ENCODE measurements at regions not wholly inside any gene's neighbourhood (a gene's known extent, or its start where the extent isn't known, plus 50 kb on each side); places are given as distances from the start of the nearest gene placed in this dataset.
"Not testable (repeated sequence)": the region's sequence is repeated elsewhere in the genome, so short reads cannot be mapped to it uniquely, and the experiment has no call there.

DNA sequence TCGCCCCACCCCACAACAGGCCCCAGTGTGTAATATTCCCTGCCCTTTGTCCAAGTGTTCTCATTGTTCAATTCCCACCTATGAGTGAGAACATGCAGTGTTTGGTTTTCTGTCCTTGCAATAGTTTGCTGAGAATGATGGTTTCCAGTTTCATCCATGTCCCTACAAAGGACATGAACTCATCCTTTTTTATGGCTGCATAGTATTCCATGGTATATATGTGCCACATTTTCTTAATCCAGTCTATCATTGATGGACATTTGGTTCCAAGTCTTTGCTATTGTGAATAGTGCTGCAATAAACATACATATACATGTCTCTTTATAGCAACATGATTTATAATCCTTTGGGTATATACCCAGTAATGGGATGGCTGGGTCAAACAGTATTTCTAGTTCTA lies 132.7 kb downstream of the SNX10 start:
- DNase-seq (ENCODE audit: low spot score): not testable (repeated sequence)

DNA sequence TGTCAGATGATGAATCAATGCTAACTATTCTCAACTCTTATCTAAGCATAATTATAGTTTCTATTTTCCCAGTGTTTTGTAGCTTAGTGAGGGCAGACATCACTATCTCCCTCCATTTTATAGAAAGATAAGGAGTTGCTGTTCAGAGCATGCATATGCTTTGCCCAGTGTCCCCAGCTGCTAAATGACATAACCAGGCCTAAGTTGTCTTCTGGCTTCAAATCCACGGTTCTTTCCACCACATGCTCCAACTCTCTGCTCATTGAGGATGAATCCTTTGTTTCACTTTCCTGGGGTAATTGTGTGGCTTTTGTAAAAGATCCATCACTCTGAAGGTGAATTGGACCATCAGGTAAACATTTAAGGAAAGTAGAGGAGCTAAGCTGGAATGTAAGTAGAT lies 134.0 kb downstream of the SNX10 start:
- peak; percentile 41 for DNase-seq (ENCODE audit: low spot score)

DNA sequence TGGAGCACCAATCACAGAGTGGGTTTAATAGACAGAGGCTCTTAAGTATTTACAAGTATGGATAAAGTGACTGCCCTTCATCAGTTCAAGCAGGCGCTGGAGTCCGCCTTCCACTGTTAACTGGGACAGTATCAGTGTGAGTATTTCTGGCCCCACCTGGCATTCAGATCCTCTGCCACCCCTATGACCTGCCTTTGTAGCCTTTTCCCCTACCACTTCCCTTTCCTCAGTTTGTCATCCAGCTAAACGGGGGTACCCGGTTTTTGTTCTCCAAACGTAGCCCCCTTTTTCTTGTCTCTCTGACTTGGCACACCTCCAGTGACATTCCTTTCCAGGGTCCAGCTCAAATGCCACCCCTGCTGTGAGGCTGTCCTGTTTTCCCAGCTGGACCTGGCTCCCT lies 134.4 kb downstream of the SNX10 start:
- DNase-seq (ENCODE audit: low spot score): no peak

DNA sequence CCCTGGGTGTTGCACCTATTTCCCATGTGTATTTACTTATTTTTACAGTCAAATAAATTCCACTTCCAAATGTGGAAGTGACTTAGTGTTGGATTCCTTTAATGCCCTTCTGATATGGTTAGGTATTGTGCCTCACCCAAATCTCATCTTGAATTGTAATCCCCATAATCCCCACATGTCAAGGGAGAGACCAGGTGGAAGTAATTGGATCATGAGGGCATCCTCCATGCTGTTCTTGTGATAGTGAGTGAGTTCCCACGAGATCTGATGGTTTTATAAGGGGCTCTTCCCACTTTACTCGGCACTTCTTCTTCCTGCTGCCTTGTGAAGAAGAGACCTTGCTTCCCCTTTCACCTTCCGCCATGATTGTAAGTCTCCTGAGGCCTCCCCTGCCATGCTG lies 136.9 kb downstream of the SNX10 start:
- DNase-seq (ENCODE audit: low spot score): no peak

DNA sequence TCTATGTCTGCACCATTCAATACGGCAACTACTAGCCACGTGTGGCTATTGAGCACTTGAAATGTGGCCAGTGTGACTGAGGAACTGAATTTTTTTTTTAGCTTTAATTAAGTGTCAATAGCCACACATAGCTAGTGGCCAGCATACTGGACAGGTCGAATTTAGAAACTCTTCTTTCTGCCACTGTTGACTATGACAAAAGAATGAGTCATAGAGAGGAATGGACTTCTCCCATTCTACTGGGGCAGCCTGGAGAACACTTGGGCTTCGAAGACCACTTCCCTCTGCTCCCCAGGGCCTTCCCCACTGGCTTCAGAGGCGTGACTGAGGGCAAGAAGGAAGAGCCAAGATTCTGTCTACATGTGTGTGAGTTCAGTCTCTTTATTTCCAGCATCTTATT lies 137.5 kb downstream of the SNX10 start:
- no peak for DNase-seq (ENCODE audit: low spot score)

DNA sequence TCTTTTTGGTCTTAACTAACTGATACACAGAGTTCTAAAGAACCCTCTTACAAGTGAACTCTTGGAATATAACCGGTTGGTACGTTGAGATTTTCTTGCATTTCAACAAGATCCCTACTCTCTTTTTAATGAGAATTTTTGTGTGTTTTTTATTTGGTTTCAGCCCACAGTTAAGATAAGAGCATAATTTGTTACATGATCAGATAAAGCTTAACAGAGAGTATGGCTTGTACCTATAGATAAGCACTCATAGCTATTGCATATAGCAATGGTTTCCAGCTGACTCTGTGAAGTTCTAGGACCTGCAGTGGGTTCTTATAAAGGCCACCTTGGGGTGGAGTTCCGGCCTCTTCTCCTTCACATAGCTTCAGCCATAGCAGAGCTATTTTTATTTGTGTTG lies 143.3 kb downstream of the SNX10 start:
- no peak for DNase-seq (ENCODE audit: low spot score)

DNA sequence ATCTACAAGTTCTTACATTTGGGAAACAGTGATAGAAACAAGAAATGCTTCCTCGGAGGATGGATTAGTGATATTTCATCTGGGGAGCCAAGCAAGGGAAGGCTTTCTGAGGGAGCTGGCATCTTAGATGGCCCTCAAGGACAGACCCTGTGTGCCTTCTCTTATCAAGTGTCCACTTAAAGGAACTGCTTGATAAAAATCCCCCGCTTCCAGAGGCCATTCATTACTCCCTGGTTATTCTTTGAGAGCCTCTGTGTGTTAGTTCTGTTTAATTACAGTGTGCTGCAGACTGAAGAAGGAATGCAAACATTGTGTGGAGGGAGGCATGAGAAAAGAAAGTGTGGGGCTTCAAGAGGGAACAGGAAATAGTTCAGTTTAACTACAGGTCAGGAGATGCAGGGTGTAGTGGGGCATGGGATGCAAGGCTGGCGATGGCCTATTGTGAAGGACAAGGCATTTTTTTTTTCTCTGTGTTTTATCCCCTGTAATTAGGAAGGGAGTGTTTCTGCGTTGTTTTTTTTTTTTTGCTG lies 145.4 kb downstream of the SNX10 start:
- no peak for DNase-seq (ENCODE audit: low spot score)

DNA sequence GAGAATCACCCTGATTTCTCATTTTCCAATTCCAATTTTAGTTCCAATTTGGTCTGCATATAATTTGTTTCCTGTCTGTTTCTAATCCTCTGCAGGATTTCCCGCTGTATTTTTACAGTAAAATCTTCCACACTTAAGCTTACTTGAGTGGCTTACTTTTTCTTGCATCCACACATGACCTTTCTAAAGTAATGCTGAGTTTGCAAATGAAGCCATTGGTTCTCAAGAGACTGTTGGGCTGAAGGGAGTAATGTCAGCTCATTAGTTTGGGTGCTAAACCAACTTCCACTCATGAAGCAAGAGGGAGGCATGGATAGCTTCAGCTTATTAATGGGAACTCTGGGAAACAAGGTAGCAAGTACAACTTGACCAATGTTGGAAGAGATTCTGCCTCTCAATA lies 146.4 kb downstream of the SNX10 start:
- DNase-seq (ENCODE audit: low spot score): no peak

DNA sequence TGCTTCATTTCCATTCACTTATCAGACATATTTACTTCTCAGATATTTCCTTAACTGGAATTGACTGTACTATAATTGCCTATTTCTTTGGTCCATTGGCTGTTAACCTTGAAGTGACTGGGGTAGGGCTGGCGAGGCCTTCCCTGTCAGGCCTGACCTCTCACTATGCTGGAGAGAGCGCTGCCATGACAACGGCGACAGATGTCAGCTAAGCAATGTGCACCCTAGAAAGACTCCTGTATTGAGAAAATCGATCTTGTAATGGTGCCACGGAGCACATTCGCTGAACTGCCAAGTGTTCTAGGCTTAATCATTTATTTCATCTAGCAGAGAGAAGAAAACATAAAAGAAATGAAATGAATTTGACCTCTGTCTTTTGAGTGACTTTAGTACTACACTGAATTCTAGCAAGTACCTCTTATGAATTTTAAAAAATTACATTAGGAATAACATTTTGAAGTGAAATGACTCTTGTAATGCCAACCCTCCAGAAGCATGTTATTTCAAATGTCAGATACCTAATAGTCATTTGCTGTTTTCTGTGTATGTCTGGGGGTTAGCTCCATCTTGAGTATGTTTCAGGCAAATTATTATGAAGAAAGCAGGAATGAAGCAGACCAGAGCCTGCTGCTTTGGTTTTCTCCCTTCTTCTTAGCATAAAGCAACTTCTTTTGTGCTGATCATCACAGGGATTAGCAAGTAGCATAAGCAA lies 148.0 kb downstream of the SNX10 start:
- DNase-seq (ENCODE audit: low spot score): no peak

DNA sequence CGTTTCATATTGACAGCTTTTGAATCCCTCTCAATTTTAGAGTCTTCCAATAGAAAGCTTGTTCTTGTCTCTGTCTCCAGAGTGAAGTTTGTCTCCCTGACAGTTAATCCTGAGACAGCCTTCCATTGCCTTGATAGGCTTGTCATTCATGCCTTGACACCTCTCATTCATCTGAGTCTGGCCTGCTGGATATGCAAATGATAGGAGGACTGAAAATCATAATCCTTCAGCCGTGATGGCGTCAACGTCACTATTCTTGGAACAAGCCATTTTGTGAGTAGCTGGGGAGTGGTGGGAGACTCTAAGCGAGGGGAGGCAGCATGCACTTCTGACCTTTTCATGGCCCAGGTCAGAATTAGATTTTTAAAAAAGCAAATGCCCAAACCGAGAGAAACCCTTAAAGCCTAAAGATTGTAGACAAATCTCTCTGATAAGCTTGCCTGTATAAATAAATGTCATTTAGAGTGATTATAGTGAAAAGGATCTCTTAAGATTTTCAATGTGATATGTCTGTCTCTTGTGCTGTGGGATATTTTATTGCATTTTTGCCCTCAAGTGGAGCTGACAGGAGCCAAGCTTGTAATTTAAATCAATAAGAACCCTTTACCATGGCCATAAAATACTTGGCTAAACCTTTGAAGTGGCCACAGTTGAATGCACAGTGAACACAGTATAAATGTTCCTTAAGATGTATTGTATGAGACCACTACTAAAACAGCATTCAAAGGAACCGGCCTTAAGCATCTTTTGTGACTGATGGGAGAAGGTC lies 148.8 kb downstream of the SNX10 start:
- DNase-seq (ENCODE audit: low spot score): peak; percentile 13

DNA sequence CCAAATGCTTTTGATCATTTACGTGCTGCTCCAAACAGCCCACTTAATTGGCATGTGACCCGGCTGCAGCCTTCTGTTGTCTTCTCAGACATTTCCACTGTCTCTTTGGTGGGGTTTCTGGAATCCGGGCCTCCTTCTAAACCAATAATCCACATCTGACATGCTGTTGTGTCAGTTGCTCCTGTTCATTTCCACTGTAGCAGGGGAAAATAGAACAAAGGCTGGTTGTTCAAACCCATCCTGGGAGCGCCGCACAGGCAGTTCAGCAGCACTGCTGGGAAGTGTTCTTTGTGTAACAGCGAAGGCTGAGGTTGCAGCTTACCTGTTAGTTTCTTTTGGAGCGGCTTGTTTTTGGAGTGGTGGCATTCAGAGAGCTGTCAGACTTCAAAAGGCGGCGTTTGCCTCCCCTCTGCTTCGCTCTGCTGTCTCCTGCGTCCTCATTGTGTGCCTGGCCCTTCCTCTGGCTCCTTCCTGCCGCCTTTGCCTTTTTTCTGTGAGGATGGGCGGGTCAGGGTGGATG lies 149.4 kb downstream of the SNX10 start:
- peak; percentile 11 for DNase-seq (ENCODE audit: low spot score)

DNA sequence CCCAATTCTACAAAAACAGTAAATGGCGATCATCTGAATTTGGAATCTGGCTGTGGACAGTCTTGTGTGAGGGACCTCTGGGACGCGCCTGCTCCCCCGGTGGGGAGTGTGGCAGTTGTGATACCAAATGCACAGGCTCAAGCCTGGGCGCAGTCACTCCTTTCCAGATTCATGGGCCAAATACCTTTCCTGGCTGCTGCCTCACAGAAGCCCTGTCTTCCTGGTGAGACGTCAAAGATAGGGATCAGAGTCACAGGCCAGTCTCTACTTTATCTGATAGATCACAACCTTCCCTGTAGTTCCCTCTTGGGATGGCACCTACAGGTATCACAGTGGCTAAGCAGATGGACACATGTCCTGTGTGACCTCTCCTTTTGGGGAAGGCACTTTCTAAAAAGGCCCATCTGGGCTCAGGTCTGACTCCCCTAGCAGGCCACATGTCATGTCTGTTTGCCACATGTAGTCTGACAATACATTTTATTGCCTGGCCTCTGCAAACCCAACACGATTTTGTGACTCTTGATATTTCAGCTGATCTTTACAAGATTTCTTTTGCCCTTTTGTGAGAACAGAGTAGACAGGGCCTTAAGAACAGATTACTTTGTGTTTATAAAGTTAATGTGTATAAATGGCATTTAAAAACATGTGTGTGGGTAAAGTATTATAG lies 150.1 kb downstream of the SNX10 start:
- no peak for DNase-seq (ENCODE audit: low spot score)

DNA sequence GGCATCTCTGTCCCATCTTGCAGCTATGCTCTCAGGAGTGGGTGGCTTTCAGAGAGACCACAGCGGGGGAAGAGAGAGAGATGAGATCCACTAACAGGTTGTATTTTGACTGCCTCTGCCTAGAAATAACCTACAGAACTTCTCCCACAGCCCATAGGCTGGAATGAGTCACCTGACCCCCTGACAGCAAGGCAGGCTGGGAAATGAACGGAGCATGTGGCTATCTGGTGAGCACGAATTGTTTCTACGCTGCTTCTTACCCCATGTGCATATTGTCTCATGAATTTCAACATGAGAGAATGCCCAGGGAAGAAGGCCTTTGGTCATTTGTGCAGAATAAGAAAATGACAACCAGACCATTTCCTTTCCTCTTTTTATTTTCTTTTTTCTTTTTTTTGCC lies 151.3 kb downstream of the SNX10 start:
- DNase-seq (ENCODE audit: low spot score): no peak

DNA sequence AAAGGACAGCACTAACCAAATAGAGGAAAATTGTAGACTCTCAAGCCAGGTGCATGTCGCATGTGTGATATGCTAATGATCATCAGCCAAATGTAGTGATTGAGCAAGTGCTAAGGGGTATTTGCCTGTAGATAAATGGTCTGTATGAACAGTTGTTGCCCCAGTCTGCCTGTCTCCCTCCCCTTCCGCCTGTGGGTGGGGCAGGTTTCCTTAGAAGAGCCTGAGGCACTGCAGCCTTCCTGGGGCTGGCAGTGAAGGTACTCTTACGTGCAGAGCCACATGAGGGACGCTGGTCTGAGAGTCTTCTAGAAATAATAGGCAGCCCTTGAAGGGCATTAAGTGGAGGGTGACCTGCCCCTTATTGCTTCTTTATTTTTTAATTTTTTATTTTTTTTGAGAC lies 152.1 kb downstream of the SNX10 start:
- DNase-seq (ENCODE audit: low spot score): no peak

DNA sequence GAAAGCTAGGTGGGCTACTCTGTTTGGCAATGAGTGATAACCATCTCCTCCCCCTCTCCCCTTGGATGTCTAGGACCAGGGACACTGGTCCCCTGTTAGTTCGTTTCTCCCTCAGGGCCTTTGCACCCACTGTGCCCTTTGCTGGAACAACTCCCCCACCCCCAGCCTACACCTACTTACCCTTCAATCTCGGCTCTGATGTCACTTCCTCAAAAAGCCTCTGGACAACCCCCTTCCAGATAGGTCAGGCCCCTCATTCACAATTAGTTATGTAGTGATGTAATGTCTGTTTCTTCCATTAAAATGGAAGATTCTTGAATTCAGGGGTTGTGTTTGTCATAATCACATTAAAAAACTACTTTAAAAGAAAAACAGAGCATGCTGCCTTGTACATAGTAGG lies 152.9 kb downstream of the SNX10 start:
- no peak for DNase-seq (ENCODE audit: low spot score)

DNA sequence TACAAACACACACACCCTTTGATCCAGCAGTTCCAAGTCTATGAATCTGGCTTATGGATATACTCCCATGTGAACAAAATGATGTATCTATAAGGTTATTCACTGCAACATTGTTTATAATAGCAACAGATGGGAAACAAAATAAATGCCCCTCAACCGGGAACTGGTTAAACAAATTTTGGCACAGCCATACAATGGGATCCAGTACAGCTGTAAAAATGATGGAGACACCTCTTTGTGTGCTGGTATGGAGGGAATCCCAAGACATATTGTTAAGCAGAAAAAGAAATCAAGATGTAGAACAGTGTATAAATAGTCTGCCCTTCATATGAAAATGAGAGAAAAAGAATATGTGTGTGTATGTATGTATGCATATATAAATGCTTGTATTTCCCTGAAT lies 155.5 kb downstream of the SNX10 start:
- DNase-seq (ENCODE audit: low spot score): no peak

DNA sequence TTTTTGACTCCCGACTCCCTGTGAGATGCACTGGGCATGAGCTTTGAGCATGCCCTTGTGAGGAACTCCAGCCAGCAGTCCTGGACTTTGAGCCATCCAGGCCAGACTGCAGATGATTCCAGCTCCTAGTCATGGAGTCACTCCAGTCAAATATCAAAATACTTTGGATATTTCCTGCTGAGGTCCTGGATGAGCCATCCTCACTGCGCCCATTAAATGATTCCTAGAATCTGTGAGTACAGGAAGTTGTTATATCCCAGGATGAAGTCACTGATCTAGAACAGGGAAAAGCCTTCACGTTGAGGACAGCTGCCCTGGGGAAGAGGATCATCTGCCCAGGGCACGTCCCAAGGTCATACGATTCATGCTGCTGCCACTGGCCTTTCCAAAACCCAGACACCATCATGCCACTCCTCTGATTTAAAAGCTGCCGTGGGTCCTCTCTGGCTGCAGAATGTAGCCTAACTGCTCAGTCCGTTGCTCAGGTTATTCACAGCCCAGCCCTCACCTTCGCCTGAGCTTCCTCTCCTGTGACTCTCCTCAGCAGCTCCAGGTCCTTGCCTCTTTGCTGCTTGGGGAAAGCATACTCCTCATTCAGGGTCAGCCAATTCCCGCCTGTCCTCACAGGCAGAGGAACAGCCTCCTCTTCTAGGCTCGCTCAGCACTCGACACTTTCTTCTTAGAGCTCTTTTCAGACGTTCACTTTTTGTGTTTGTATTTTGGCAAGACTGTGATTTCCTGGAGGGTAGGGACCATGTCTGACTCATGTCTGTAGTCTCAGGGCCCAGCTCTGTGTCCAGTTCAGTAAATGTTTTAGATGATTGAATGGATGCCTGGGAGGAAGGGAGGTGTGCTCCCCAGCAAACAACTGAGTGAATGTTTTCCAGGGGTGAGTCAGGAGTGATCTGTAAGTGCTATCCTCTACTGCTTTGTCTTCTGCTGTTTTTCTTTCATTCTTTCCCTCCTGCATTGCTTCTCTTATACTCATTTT lies 157.8 kb downstream of the SNX10 start:
- peak; percentile 56 for DNase-seq (ENCODE audit: low spot score)

DNA sequence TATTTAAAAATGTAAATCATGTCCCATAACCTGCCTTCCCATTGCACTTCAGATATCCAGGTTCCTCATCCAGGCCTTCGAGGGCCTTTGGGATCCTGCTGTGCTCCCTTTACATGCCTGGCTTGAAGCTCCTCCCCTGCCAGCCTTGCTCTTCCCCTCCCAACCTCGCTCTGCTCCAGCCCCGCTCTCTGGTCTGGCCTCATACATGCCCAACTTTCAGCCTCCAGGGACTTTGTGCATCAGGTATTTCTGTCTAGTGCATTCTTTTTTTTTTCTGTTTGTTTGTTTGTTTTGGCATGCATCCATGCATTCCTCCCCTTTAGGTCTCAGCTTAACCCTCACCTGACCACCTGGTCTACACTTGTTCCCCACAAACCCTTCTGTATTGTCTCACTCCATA lies 160.3 kb downstream of the SNX10 start:
- no peak for DNase-seq (ENCODE audit: low spot score)

DNA sequence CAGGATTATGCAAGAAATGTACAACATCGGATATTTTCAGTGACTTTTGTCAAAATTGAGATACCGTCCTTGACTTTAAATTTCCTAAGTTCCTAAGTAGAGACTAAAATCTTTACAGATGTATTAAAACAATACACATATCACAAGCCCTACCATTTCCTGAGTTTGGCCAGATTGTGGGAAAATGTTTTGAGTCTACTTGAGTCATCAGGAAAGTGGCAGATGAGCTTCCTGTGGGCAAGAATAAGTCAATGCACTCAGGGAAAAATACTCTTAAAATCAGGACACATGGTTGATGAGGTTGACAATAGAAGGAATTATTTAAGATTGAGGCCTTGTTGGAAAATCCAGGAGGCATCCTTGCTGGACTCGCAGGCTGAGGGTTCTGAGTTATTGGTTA lies 162.5 kb downstream of the SNX10 start:
- no peak for DNase-seq (ENCODE audit: low spot score)

DNA sequence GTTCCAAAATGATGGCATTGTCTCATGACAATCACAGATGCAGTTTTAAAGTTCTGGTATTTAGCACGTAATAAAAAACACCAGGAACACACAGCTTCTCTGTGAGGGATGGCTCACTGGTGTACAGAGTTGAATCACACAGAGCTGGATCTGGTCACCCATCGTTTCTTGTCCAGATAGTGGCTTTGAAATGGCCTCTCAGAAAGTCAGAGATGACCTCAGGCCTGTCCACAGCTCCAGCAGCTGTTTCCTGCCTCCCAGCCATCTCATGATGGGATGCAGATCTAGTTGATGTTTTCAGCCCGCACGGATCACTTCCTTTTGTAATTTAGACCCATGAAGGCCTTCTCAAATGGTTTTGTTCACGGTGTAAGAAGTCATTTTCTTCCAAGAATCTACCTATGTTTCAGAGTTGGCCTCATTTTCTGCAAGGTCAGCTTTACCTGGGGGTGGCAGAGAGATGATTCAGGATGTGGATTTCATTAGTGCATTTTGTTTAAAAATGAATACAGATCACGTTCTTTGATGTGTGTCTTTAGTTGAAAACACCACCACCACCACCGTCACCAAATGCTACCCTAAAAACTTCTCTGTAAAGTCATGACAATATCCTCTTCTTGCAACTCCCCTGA lies 166.2 kb downstream of the SNX10 start:
- no peak for DNase-seq (ENCODE audit: low spot score)

Data from umbilical cord (tissue), 1 donor.